DND-41 (cell line): ENCODE measurements at regions not wholly inside any gene's neighbourhood (a gene's known extent, or its start where the extent isn't known, plus 50 kb on each side); places are given as distances from the start of the nearest gene placed in this dataset.

ENCODE experiments used
- ATAC-seq: fragments of 200-7000 bp; cut with Tn5 transposase; 3 replicates; pipeline ENCODE4 v1.9.1; 2021; ENCODE audit warnings: low read depth; ENCODE audit not compliant: insufficient read depth
- DNase-seq: peaks from one replicate; pipeline ENCODE4 v3.0.0-alpha.2; 2020
- H2AFZ ChIP-seq: 2 replicates; pipeline ENCODE4 v1.6.0; 2012; ENCODE audit warnings: low read depth, low read length
- H3K27ac ChIP-seq: 2 replicates; pipeline ENCODE4 v1.5.1; 2012; ENCODE audit warnings: low read length, inconsistent platforms
- H3K27me3 ChIP-seq: fragments of 200-600 bp; sonication (generic); 2 replicates; pipeline ENCODE4 v1.6.0; 2012; ENCODE audit warnings: low read length, mild to moderate bottlenecking, inconsistent platforms; ENCODE audit not compliant: insufficient read depth, poor library complexity
- H3K36me3 ChIP-seq: 2 replicates; pipeline ENCODE4 v1.5.1; 2012; ENCODE audit warnings: low read length, inconsistent platforms; ENCODE audit not compliant: insufficient read depth
- H3K4me1 ChIP-seq: 2 replicates; pipeline ENCODE4 v1.5.1; 2012; ENCODE audit warnings: mild to moderate bottlenecking, low read length; ENCODE audit not compliant: insufficient read depth
- H3K4me2 ChIP-seq: 2 replicates; pipeline ENCODE4 v1.6.0; 2012; ENCODE audit warnings: mild to moderate bottlenecking, moderate library complexity, low read length, inconsistent platforms; ENCODE audit not compliant: insufficient read depth
- H3K4me3 ChIP-seq, 2 experiments: fragments of 200-600 bp in 1 of 2; shearing (Covaris generic) in 1 of 2; 2 replicates each; pipeline ENCODE4 v1.5.1; 2012 to 2016; ENCODE audit warnings: inconsistent platforms in 2 of 2, low read length in 2 of 2, mild to moderate bottlenecking in 2 of 2, low read depth in 1 of 2, moderate library complexity in 1 of 2
- H3K79me2 ChIP-seq: 2 replicates; pipeline ENCODE4 v1.6.0; 2012; ENCODE audit warnings: low read length, inconsistent platforms; ENCODE audit not compliant: insufficient read depth
- H3K9ac ChIP-seq: 2 replicates; pipeline ENCODE4 v1.6.0; 2012; ENCODE audit warnings: low read depth, mild to moderate bottlenecking, inconsistent platforms, low read length, moderate library complexity
- H3K9me3 ChIP-seq: 2 replicates; pipeline ENCODE4 v1.5.1; 2012; ENCODE audit warnings: low read length, moderate library complexity, mild to moderate bottlenecking, inconsistent platforms; ENCODE audit not compliant: insufficient read depth, severe bottlenecking
- H4K20me1 ChIP-seq: 2 replicates; pipeline ENCODE4 v1.6.0; 2012; ENCODE audit warnings: low read length; ENCODE audit not compliant: insufficient read depth
- EZH2 ChIP-seq: IDR thresholded peaks from 3 replicates; pipeline ENCODE4 v1.6.1; 2012; ENCODE audit warnings: borderline replicate concordance, low read depth, mild to moderate bottlenecking, moderate library complexity, low read length, inconsistent platforms; ENCODE audit not compliant: severe bottlenecking
- TF ChIP-seq, protein P1 (sequence below): IDR thresholded peaks from 2 replicates; pipeline ENCODE4 v1.5.1; 2012; ENCODE audit warnings: borderline replicate concordance, low read length, moderate library complexity, mild to moderate bottlenecking; ENCODE audit not compliant: poor library complexity, severe bottlenecking; ENCODE audit errors: extremely low read depth

DNA sequence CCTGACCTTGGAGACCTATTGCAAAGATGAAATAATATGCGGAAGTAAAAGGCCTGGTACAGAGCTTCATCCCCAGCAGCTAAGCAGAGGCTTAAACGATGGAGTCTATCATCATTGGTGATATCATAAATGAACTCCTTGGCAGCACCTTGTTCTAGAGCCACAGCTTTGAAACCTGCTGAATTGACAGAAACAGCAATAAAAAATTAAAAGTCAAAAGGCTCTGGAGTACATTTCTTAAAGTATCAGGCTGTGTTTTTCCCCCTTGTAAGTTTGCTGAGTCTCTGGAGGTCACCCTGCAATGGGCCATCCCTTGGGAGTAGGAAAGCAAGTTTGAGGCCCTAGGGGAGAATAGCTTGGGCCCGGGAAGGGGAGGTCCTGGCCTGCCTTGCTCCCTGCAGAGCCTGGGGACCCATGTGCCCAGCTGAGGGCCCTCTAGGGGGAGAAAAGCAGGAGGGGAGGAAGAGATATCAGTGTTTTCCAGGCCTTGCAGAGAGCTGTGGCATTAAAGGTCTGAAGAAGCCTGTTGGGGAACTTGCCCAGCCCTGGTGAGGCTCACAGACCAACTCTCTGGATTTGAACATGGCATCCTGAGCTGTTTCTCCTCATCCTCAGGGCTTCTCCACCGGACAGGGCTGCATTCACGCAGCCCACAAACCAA lies 416.1 kb downstream of the ZNF536 start:
- H4K20me1 ChIP-seq: no peaks in the 10 kb centered on the region
- H2AFZ ChIP-seq: no peak overlapping the region
- DNase-seq: no peak
- no peak overlapping the region for H3K4me3 ChIP-seq
- no peak overlapping the region for H3K4me2 ChIP-seq
- no peaks in the 10 kb centered on the region for H3K9me3 ChIP-seq
- H3K9ac ChIP-seq: no peak overlapping the region
- no peaks in the 10 kb centered on the region for H3K79me2 ChIP-seq
- TF ChIP-seq EZH2: no peak
- TF ChIP-seq, protein P1, sequence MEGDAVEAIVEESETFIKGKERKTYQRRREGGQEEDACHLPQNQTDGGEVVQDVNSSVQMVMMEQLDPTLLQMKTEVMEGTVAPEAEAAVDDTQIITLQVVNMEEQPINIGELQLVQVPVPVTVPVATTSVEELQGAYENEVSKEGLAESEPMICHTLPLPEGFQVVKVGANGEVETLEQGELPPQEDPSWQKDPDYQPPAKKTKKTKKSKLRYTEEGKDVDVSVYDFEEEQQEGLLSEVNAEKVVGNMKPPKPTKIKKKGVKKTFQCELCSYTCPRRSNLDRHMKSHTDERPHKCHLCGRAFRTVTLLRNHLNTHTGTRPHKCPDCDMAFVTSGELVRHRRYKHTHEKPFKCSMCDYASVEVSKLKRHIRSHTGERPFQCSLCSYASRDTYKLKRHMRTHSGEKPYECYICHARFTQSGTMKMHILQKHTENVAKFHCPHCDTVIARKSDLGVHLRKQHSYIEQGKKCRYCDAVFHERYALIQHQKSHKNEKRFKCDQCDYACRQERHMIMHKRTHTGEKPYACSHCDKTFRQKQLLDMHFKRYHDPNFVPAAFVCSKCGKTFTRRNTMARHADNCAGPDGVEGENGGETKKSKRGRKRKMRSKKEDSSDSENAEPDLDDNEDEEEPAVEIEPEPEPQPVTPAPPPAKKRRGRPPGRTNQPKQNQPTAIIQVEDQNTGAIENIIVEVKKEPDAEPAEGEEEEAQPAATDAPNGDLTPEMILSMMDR: no peak
- no peaks in the 10 kb centered on the region for H3K27me3 ChIP-seq
- H3K4me1 ChIP-seq: no peaks in the 10 kb centered on the region
- no peaks in the 10 kb centered on the region for H3K36me3 ChIP-seq
- H3K27ac ChIP-seq: no peak overlapping the region
- ATAC-seq: no peak

DNA sequence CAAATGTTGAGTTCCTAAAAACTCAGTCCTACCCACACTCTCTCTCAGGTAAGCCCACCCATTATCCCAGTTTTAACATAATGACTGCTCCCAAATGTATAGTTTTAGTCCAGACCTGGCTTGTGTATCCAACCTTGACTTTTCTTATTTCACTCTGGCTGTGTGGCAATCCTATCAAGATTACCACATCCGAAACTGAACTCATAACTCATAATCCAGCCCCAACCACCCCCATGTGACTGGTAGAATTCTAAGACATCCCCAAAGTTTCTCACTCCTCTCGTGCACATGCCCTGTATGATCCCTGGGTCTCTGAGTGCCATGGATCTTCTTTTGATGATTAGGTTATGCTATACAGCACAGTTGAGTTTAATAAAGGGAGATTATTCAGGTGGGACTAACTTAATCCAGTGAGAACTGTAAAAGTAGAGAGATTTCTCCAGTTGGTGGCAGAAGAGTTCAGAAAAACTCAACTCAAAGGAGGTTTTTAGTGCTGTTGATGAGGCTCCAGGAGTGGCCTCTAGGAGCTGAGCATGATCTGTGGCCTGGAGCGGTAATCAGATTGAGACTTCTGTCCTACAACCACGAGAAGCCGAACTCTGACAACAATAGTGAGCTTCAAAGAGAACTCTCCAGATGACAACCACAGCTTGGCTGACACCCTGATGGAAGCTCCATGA lies 413.4 kb downstream of the ZNF536 start:
- H3K79me2 ChIP-seq: no peaks in the 10 kb centered on the region
- no peak for ATAC-seq
- no peak overlapping the region for H3K27ac ChIP-seq
- no peaks in the 10 kb centered on the region for H3K9me3 ChIP-seq
- no peaks in the 10 kb centered on the region for H3K4me1 ChIP-seq
- H3K4me3 ChIP-seq: no peak overlapping the region
- no peak overlapping the region for H2AFZ ChIP-seq
- H3K36me3 ChIP-seq: no peaks in the 10 kb centered on the region
- H4K20me1 ChIP-seq: no peaks in the 10 kb centered on the region
- no peak for DNase-seq
- no peak overlapping the region for H3K4me2 ChIP-seq
- H3K27me3 ChIP-seq: no peaks in the 10 kb centered on the region
- TF ChIP-seq, protein P1: no peak
- TF ChIP-seq EZH2: no peak
- no peak overlapping the region for H3K9ac ChIP-seq

DNA sequence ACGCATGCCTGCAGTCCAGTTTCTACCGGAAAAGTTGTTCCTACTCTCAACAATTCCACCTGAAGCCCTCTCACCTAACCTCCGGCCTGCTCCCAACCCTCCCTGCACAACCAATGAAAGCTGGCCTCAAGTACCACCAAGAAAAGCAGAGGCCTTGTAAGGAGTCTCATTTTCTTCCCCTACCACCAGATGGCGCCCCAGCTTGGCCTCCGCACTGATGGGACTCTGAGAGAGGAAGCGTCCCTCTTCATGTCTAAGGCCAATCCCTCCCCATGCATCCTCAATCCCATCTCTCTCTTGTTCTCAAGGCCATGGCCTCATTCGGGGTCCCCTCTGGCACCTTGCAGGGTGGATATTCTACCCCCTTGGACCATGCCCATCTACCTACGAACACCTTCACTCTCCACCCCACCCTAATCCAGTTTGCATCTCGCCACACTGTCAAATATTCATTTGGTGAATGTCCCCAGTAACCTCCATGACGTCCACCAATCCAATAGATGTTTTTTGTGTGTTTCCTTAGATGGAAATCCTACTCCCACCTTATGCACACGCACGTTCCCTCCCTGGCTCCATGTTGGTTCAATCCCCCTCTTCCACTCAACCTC lies 412.8 kb downstream of the ZNF536 start:
- no peak overlapping the region for H3K9ac ChIP-seq
- no peak overlapping the region for H3K4me3 ChIP-seq
- H3K36me3 ChIP-seq: no peaks in the 10 kb centered on the region
- no peaks in the 10 kb centered on the region for H4K20me1 ChIP-seq
- no peaks in the 10 kb centered on the region for H3K4me1 ChIP-seq
- no peaks in the 10 kb centered on the region for H3K79me2 ChIP-seq
- no peaks in the 10 kb centered on the region for H3K9me3 ChIP-seq
- H3K4me2 ChIP-seq: no peak overlapping the region
- peak; percentile 64 for DNase-seq
- H3K27me3 ChIP-seq: no peaks in the 10 kb centered on the region
- peak; percentile 74; the same call in 1 of the 3 replicates for ATAC-seq
- TF ChIP-seq, protein P1: peak; percentile 82
- no peak for TF ChIP-seq EZH2
- no peak overlapping the region for H3K27ac ChIP-seq
- no peak overlapping the region for H2AFZ ChIP-seq
